GM18909 (cell line): ENCODE measurements at regions not wholly inside any gene's neighbourhood (a gene's known extent, or its start where the extent isn't known, plus 50 kb on each side); places are given as distances from the start of the nearest gene placed in this dataset.

Experiments
- ATAC-seq: cut with Tn5 transposase; IDR thresholded peaks from one replicate; pipeline ENCODE4 v1.9.1; 2021; ENCODE audit warnings: mild to moderate bottlenecking; ENCODE audit not compliant: unreplicated experiment, poor library complexity

- ATAC-seq: no peak
Observed at GRCh38 chr15:94535298-94536048, 304.1 kb downstream of the MCTP2 start.

- ATAC-seq: no peak
Observed at GRCh38 chr15:94536549-94536948, 305.2 kb downstream of the MCTP2 start.

DNA sequence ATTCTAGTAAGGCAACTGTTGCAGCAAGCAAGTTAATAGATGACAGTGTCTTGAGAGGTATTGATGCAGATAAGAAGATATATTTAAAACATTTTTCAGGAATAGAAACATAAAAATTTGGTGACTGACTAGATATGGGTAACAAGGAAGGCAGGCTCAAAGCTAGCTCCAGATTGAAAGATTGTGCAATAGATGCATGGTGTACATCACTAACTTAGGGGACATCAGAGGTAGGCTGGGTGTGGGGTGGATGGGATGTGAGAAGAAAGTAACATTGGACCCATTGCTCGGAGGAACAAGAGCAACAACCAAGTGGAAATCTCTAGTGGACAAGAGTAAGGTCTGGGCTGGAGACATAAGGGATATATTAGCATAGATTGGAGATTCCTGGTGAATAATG, 306.9 kb downstream of the MCTP2 start:
- ATAC-seq: no peak

DNA sequence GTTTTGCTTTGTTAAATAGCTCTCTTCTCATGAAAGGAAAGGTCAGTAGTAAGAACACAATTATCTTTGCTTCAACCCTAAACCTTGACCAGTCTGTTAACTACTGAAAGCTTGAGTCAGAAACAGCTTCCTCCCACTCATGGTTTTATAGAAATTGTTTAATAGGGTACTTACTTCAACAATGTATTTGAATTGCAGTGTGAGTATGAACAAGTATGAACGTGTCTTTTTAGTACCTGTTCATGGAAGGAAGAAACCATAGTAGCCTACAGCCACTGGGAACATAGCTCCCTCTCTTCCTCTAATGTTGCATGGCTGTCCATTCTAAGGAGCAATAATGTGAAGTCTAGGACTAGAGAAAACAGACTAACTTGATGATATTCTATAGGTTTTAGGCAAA, 311.0 kb downstream of the MCTP2 start:
- ATAC-seq: no peak

GRCh38 chr15:94546808-94547207, 315.4 kb downstream of the MCTP2 start:
- ATAC-seq: no peak

DNA sequence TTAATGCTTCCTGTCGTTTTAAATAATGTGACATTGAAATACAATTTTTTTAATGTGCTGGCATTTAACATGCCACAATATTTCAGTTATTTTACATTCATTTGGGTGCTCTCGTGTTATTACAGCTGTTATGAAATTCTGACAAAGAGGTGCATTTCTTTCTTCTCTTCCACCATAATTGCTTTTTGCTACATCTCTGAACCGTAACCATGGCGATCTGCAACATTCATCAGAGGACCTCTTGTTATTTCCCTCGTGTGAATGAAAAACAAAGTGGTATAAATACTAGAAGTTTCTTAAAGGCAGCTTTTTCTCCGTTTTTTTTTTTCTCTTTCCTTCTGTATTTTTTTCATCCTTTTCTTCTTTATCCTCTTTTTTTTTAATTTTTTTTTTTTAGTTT, 316.4 kb downstream of the MCTP2 start:
- ATAC-seq: no peak

DNA sequence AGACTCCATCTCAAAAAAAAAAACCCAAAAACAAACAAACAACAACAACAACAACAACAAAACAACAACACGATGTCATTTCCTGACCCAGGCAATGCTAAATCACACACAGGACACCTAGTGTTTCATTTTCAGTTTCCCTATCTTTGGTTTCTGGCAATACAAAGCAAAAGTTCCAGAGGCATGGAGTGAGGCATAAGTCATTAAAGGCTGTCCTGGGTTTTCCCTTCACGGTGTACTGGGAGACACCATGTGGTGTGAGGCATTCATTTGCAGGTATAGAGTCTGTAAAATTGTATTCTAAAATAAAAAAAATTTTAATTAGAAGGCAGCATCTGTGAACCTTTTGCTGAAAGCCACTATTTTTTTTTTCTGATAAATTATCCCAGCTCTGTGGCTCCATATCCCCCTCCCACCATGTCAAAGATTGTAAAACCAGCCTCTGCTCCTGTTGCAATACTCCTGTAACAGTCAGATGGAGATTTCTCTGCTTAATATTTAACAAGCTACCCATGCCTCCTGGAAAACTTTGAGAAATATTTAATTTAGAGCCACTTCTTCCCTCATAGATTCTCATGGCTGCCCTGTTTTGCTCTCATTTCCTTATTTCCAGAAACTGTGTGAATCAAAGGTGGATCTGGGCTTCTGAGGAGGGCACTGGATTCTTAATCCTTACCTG, 324.6 kb downstream of the MCTP2 start:
- no peak for ATAC-seq

GRCh38 chr15:94561036-94561689, 329.8 kb downstream of the MCTP2 start:
- ATAC-seq: no peak

GRCh38 chr15:94563456-94563855, 332.1 kb downstream of the MCTP2 start:
- ATAC-seq: no peak

- ATAC-seq: peak; percentile 77
Observed at GRCh38 chr15:94576889-94577533, 345.6 kb downstream of the MCTP2 start.

DNA sequence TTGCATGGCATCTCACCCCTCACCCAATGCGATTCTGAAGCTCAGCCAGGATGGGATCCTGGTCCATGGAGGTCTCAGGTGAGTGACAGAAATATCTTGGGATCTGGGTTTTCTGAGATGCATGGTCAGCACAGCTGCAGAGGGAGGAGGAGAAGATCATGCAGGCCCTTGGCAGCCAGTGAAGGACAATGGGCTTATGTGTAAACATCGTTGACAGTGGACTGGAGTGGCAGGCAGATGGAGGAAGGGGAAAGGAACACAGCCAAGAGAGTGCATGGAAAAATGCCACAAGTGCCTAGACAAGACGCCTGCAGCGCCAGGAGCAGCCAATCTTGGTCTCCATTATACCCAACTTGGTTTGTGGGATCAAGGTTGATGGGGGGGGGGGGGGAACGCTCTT, 347.9 kb downstream of the MCTP2 start:
- no peak for ATAC-seq

GRCh38 chr15:94580211-94580885, 349.0 kb downstream of the MCTP2 start:
- no peak for ATAC-seq

- ATAC-seq: peak; percentile 46
Observed at GRCh38 chr15:94582368-94582767, 351.0 kb downstream of the MCTP2 start.

DNA sequence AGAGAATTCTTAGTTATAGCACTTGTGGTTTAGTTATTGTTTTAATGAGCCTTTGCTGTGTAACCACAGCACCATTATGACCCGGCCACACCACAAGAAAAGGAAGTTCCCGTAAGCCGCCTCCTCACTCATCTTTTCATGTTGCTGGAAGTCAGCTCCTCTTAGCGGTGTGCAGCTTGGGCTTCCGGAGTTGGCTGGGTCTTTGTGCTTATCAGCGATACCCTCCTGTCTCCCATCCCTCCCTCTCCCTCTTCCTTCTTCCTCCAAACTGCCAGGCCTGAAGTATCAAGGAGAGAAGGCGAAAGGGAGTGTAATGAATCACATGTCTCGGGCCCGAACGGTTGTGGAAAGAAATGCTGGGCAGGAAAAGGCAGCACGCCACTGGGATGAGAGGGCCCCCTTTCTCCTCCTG, 353.5 kb downstream of the MCTP2 start:
- peak; percentile 90 for ATAC-seq

GRCh38 chr15:94586099-94586498, 354.7 kb downstream of the MCTP2 start:
- ATAC-seq: peak; percentile 58

- ATAC-seq: no peak
Observed at GRCh38 chr15:94587113-94587512, 355.8 kb downstream of the MCTP2 start.

DNA sequence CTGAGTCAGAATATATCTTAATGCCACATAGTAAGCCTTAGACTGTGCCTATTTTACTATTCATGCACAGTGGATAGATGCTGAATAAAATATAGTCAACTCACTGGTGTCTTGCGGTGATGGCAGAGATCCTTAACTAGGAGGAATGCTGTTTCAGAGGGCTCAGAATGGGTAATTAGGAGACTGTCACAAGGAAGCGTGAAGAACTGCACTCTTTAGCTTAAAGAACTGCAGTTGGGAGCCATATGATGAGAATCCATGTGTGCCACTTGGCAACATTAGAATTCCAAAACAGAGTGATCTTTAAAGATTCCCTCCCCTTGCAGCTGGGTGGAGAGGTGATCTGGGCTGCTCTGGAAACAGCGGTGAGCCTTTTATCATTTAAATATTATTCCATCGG, 357.6 kb downstream of the MCTP2 start:
- no peak for ATAC-seq

DNA sequence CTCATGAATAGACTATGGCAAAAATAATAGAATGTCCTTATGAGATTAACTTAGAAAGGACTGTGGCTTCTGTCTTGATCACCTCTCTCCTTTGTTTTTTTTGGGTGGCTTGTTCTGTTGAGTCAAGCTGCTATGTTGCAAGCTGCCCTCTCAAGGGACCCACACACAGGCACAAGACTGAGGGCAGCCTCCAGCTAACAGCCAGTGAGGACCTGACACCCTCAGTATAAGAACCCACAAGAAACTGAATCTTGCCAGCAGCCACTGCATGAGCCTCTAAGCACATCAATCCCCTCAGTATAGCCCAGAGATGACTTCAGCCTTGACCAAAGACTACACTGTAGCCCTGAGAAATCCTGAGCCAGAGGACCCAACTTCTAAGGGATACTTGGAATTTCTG, 361.1 kb downstream of the MCTP2 start:
- ATAC-seq: no peak

- no peak for ATAC-seq
Observed at GRCh38 chr15:94596707-94597106, 365.3 kb downstream of the MCTP2 start.

DNA sequence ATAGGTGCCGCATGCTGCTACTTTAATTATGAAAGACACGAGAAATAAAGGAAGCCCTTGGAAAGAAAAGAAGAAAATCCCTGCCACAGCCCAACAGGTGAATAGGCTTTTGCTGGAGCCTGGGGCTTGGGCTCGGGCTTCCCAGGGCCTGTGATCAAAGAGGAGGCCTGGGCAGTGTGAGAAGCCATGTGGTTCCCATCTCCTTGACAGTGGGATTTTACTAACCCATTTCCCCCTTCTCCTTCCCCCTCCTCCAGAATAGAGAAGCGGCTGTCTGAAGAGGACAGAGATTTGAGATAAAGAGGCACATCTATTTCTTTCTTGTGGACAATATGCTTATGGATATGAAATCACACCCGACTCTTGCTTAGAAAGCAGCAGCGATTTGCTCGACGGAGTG, 369.1 kb downstream of the MCTP2 start:
- ATAC-seq: no peak
